Large intestine (tissue), 3 donors: ENCODE measurements at regions not wholly inside any gene's neighbourhood (a gene's known extent, or its start where the extent isn't known, plus 50 kb on each side); places are given as distances from the start of the nearest gene placed in this dataset.

Experiments used
- DNase-seq, 2 donors: peaks; one replicate each; pipeline versions ENCODE4 v3.0.0 to v3.0.0-alpha.2; 2013
- H3K27ac ChIP-seq: one replicate; pipeline ENCODE4 v1.5.1; 2013; ENCODE audit warnings: low read length
- H3K27me3 ChIP-seq: 2 replicates; pipeline ENCODE4 v1.6.1; 2013; ENCODE audit warnings: low read length; ENCODE audit not compliant: control insufficient read depth, insufficient read depth
- H3K36me3 ChIP-seq: 2 replicates; pipeline ENCODE4 v1.6.1; 2013; ENCODE audit warnings: low read length; ENCODE audit not compliant: control insufficient read depth, insufficient read depth
- H3K4me1 ChIP-seq: one replicate; pipeline ENCODE4 v1.6.1; 2013; ENCODE audit warnings: low read length; ENCODE audit not compliant: control insufficient read depth, insufficient read depth
- H3K4me3 ChIP-seq: one replicate; pipeline ENCODE4 v1.5.1; 2013; ENCODE audit warnings: low read length
- H3K9me3 ChIP-seq: one replicate; pipeline ENCODE4 v1.6.1; 2013; ENCODE audit warnings: mild to moderate bottlenecking, low read depth, low read length, moderate library complexity; ENCODE audit not compliant: control insufficient read depth
- WGBS: methylation state at CpG from one replicate; pipeline ENCODE4 v1.1.5; 2013; ENCODE audit warnings: low lambda C conversion rate; ENCODE audit not compliant: insufficient coverage; 5-methylcytosine and 5-hydroxymethylcytosine counted together

- Histone ChIP-seq H3K4me3 (no peak overlapping the region), H3K27ac (no peak overlapping the region), H3K36me3 (no peaks in the 10 kb centered on the region), H3K4me1 (no peaks in the 10 kb centered on the region), H3K9me3 (no peaks in the 10 kb centered on the region), H3K27me3 (no peaks in the 10 kb centered on the region)
- no peak for DNase-seq
- 40% methylated on average over 1 of the region's 5 CpGs for WGBS
Observed at GRCh38 chr3:67296039-67296892, 298.2 kb downstream of the KBTBD8 start.

GRCh38 chr3:67297715-67298475 lies 299.8 kb downstream of the KBTBD8 start:
- H3K4me1 ChIP-seq, result no peaks in the 10 kb centered on the region
- WGBS, result no CpG with 5 or more reads among the region's 4 CpGs
- H3K9me3 ChIP-seq, result no peaks in the 10 kb centered on the region
- H3K27ac ChIP-seq, result no peak overlapping the region
- DNase-seq, result no peak
- H3K27me3 ChIP-seq, result no peaks in the 10 kb centered on the region
- no peak overlapping the region for H3K4me3 ChIP-seq
- H3K36me3 ChIP-seq, result no peaks in the 10 kb centered on the region

- H3K27ac ChIP-seq, result no peak overlapping the region
- H3K4me3 ChIP-seq, result no peak overlapping the region
- H3K27me3 ChIP-seq, result no peaks in the 10 kb centered on the region
- no peak for DNase-seq
- WGBS, result no CpG with 5 or more reads among the region's 2 CpGs
- H3K36me3 ChIP-seq, result no peaks in the 10 kb centered on the region
- H3K4me1 ChIP-seq, result no peaks in the 10 kb centered on the region
- H3K9me3 ChIP-seq, result no peaks in the 10 kb centered on the region
Observed at GRCh38 chr3:67301556-67301955, 303.4 kb downstream of the KBTBD8 start.

GRCh38 chr3:67302489-67302888 lies 304.4 kb downstream of the KBTBD8 start:
- WGBS, result no CpG with 5 or more reads among the region's 4 CpGs
- Histone ChIP-seq H3K9me3 (no peaks in the 10 kb centered on the region), H3K4me1 (no peaks in the 10 kb centered on the region), H3K27ac (no peak overlapping the region), H3K4me3 (no peak overlapping the region), H3K36me3 (no peaks in the 10 kb centered on the region), H3K27me3 (no peaks in the 10 kb centered on the region)
- no peak for DNase-seq

- Histone ChIP-seq H3K4me3 (no peak overlapping the region), H3K4me1 (no peaks in the 10 kb centered on the region), H3K9me3 (no peaks in the 10 kb centered on the region), H3K27ac (no peak overlapping the region), H3K27me3 (no peaks in the 10 kb centered on the region), H3K36me3 (no peaks in the 10 kb centered on the region)
- DNase-seq, result no peak
- 100% methylated on average over 1 of the region's 2 CpGs for WGBS
Observed at GRCh38 chr3:67305160-67305559, 307.1 kb downstream of the KBTBD8 start.

GRCh38 chr3:67305922-67306321 lies 307.8 kb downstream of the KBTBD8 start:
- no peaks in the 10 kb centered on the region for H3K4me1 ChIP-seq
- H3K36me3 ChIP-seq, result no peaks in the 10 kb centered on the region
- no peak for DNase-seq
- no peaks in the 10 kb centered on the region for H3K27me3 ChIP-seq
- H3K4me3 ChIP-seq, result no peak overlapping the region
- no CpG with 5 or more reads among the region's 2 CpGs for WGBS
- H3K9me3 ChIP-seq, result no peaks in the 10 kb centered on the region
- H3K27ac ChIP-seq, result no peak overlapping the region

- no CpG with 5 or more reads among the region's 4 CpGs for WGBS
- Histone ChIP-seq H3K4me3 (no peak overlapping the region), H3K27me3 (no peaks in the 10 kb centered on the region), H3K27ac (no peak overlapping the region), H3K4me1 (no peaks in the 10 kb centered on the region), H3K9me3 (no peaks in the 10 kb centered on the region), H3K36me3 (no peaks in the 10 kb centered on the region)
- no peak for DNase-seq
Observed at GRCh38 chr3:67311440-67311839, 313.3 kb downstream of the KBTBD8 start.

- WGBS, result 80% methylated on average over 1 of the region's 3 CpGs
- no peak overlapping the region for H3K27ac ChIP-seq
Observed at GRCh38 chr3:67312155-67312554, 314.0 kb downstream of the KBTBD8 start.

GRCh38 chr3:67318162-67318561 lies 320.1 kb downstream of the KBTBD8 start:
- no peak for DNase-seq
- no CpG with 5 or more reads among the region's 2 CpGs for WGBS
- no peaks in the 10 kb centered on the region for H3K36me3 ChIP-seq

More at GRCh38 chr3:67312155-67312554, 314.0 kb downstream of the KBTBD8 start:
- H3K27me3 ChIP-seq, result no peaks in the 10 kb centered on the region
- no peak for DNase-seq
- no peaks in the 10 kb centered on the region for H3K36me3 ChIP-seq
- H3K9me3 ChIP-seq, result no peaks in the 10 kb centered on the region
- H3K4me1 ChIP-seq, result no peaks in the 10 kb centered on the region
- H3K4me3 ChIP-seq, result no peak overlapping the region

GRCh38 chr3:67324554-67324953 lies 326.4 kb downstream of the KBTBD8 start:
- no peaks in the 10 kb centered on the region for H3K36me3 ChIP-seq
- H3K9me3 ChIP-seq, result no peaks in the 10 kb centered on the region
- DNase-seq, result no peak
- H3K4me3 ChIP-seq, result no peak overlapping the region
- H3K4me1 ChIP-seq, result no peaks in the 10 kb centered on the region
- no peaks in the 10 kb centered on the region for H3K27me3 ChIP-seq
- H3K27ac ChIP-seq, result no peak overlapping the region

More at GRCh38 chr3:67318162-67318561, 320.1 kb downstream of the KBTBD8 start:
- Histone ChIP-seq H3K4me3 (no peak overlapping the region), H3K27me3 (no peaks in the 10 kb centered on the region), H3K4me1 (no peaks in the 10 kb centered on the region), H3K9me3 (no peaks in the 10 kb centered on the region), H3K27ac (no peak overlapping the region)
